GM19463 (cell line): ENCODE measurements at regions not wholly inside any gene's neighbourhood (a gene's known extent, or its start where the extent isn't known, plus 50 kb on each side); places are given as distances from the start of the nearest gene placed in this dataset.

ENCODE experiments used
- ATAC-seq: cut with Tn5 transposase; IDR thresholded peaks from one replicate; pipeline ENCODE4 v1.9.1; 2021; ENCODE audit warnings: mild to moderate bottlenecking, moderate library complexity; ENCODE audit not compliant: unreplicated experiment

GRCh38 chr1:29896791-29897714, 660.7 kb downstream of the PTPRU start:
- no peak for ATAC-seq

- ATAC-seq = no peak
Measured at GRCh38 chr1:29896300-29896699, 660.0 kb downstream of the PTPRU start.

GRCh38 chr1:29895201-29895600, 658.9 kb downstream of the PTPRU start:
- no peak for ATAC-seq

- no peak for ATAC-seq
Measured at GRCh38 chr1:29894311-29894710, 658.0 kb downstream of the PTPRU start.

GRCh38 chr1:29893806-29894205, 657.5 kb downstream of the PTPRU start:
- ATAC-seq = no peak

GRCh38 chr1:29893046-29893723, 656.9 kb downstream of the PTPRU start:
- ATAC-seq = no peak

GRCh38 chr1:29892247-29892646, 655.9 kb downstream of the PTPRU start:
- no peak for ATAC-seq

- ATAC-seq = no peak
Measured at GRCh38 chr1:29890201-29890959, 654.1 kb downstream of the PTPRU start.

- ATAC-seq = no peak
Measured at GRCh38 chr1:29889776-29890175, 653.5 kb downstream of the PTPRU start.

GRCh38 chr1:29884740-29885139, 648.4 kb downstream of the PTPRU start:
- ATAC-seq = no peak

- no peak for ATAC-seq
Measured at GRCh38 chr1:29883986-29884385, 647.7 kb downstream of the PTPRU start.

- no peak for ATAC-seq
Measured at GRCh38 chr1:29883411-29883832, 647.1 kb downstream of the PTPRU start.

- no peak for ATAC-seq
Measured at GRCh38 chr1:29880556-29880955, 644.2 kb downstream of the PTPRU start.

GRCh38 chr1:29879217-29879616, 642.9 kb downstream of the PTPRU start:
- ATAC-seq = no peak

- ATAC-seq = no peak
Measured at GRCh38 chr1:29878501-29878900, 642.2 kb downstream of the PTPRU start.

GRCh38 chr1:29876902-29877301, 640.6 kb downstream of the PTPRU start:
- no peak for ATAC-seq

GRCh38 chr1:29876441-29876840, 640.1 kb downstream of the PTPRU start:
- ATAC-seq = no peak

GRCh38 chr1:29875557-29876028, 639.3 kb downstream of the PTPRU start:
- no peak for ATAC-seq

- ATAC-seq = no peak
Measured at GRCh38 chr1:29870621-29871020, 634.3 kb downstream of the PTPRU start.

- ATAC-seq = no peak
Measured at GRCh38 chr1:29869802-29870201, 633.5 kb downstream of the PTPRU start.

- no peak for ATAC-seq
Measured at GRCh38 chr1:29868944-29869343, 632.6 kb downstream of the PTPRU start.
